ENCODE measurements at regions not wholly inside any gene's neighbourhood (a gene's known extent, or its start where the extent isn't known, plus 50 kb on each side); places are given as distances from the start of the nearest gene placed in this dataset.

- TF ChIP-seq EZH2 (IDR thresholded peaks at IDR 0.05) (no peak), POLR2AphosphoS5 (IDR thresholded peaks at IDR 0.05; ENCODE audit: borderline replicate concordance, low read depth, low read length) (no peak)
These were observed 99.0 kb upstream of the KIF26B start for GRCh38 chr1:245055752-245056151.

Data from SK-N-MC (cell line).